ENCODE measurements at regions not wholly inside any gene's neighbourhood (a gene's known extent, or its start where the extent isn't known, plus 50 kb on each side); places are given as distances from the start of the nearest gene placed in this dataset.

DNA sequence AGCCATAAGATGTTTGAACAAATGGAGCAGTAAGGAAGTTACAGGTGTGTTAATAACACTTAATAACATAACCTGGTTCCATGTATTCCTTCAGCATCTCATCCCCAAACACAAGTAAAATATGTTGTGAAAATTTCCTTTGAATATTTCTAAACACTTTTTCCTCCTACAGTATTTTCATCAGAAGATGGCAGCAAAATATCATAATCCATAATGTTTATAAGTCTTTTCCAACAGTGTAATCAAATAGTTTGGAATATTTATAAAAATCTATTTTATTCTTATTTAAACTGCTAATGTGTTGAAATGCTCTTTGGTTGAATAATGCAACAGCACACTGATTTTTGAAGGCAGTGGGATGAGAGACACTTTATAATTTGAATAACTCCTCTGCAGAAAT is 1020.5 kb downstream of the OTOL1 start:
- TF ChIP-seq, protein P1, sequence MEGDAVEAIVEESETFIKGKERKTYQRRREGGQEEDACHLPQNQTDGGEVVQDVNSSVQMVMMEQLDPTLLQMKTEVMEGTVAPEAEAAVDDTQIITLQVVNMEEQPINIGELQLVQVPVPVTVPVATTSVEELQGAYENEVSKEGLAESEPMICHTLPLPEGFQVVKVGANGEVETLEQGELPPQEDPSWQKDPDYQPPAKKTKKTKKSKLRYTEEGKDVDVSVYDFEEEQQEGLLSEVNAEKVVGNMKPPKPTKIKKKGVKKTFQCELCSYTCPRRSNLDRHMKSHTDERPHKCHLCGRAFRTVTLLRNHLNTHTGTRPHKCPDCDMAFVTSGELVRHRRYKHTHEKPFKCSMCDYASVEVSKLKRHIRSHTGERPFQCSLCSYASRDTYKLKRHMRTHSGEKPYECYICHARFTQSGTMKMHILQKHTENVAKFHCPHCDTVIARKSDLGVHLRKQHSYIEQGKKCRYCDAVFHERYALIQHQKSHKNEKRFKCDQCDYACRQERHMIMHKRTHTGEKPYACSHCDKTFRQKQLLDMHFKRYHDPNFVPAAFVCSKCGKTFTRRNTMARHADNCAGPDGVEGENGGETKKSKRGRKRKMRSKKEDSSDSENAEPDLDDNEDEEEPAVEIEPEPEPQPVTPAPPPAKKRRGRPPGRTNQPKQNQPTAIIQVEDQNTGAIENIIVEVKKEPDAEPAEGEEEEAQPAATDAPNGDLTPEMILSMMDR (IDR thresholded peaks at IDR 0.05; ENCODE audit: insufficient read depth, low read length, poor library complexity, severe bottlenecking) = no peak
- Histone ChIP-seq H3K36me3 (ENCODE audit: control insufficient read depth, insufficient read depth, low read length) (no peaks in the 10 kb centered on the region), H3K27me3 (ENCODE audit: control insufficient read depth, insufficient read depth, low read length) (no peaks in the 10 kb centered on the region), H3K4me3 (ENCODE audit: low read depth, low read length) (no peak overlapping the region)
- DNase-seq (ENCODE audit: low read depth) = no peak

DNA sequence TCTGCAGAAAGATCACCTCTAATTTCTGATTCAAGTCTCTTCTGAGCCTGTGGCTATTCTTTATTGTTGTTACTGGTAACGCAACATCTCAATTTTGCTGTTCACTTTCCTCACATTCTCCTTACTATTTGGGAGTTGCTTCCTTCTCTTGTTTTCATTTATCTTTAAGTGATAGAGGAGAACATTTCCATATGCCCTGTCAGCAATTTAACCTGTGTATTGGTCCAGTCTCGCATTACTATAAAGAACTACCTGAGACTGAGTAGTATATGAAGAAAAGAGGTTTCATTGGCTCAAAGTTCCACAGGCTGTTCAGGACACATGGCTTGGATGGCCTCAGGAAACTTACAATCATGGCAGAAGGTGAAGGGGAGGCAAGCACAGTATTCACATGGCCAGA is 1025.1 kb downstream of the OTOL1 start:
- Histone ChIP-seq H3K36me3 (ENCODE audit: control insufficient read depth, insufficient read depth, low read length) (no peaks in the 10 kb centered on the region), H3K27me3 (ENCODE audit: control insufficient read depth, insufficient read depth, low read length) (no peaks in the 10 kb centered on the region), H3K4me3 (ENCODE audit: low read depth, low read length) (no peak overlapping the region)
- TF ChIP-seq, protein P1 (IDR thresholded peaks at IDR 0.05; ENCODE audit: insufficient read depth, low read length, poor library complexity, severe bottlenecking) = no peak
- no peak for DNase-seq (ENCODE audit: low read depth)

DNA sequence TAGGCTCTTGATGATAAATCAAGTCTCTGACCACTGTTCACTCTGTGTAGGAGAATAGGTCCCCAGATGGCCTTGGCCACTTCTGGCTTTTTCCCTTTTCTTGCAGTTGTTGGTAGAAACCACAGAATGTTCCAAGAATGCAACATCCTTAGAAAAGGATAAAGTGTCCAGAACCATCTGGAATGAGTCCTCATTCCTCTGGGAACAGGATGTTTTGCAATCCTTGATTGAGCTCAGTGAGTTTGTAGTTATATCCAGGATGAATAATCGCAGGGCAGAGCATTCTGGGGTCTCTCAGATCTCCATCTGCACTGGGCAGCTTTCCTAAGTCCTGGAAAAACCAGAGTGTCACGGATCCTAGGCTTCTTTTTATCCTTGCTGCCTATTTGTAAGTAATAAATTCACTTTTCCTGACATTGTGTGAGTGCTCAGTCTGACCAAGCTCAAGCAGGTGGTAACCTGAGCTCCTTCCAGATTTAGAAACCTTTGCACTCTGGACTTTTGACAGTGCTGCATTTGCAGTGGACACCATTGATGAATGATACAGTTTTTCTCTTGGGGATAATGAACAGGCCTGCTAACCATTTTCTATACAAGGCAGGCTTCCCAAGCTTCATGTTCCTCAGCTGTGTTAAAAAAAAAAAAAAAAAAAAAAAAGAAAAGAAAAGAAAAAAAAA is 1028.6 kb downstream of the OTOL1 start:
- TF ChIP-seq, protein P1 (IDR thresholded peaks at IDR 0.05; ENCODE audit: insufficient read depth, low read length, poor library complexity, severe bottlenecking) = no peak
- H3K27me3 ChIP-seq (ENCODE audit: control insufficient read depth, insufficient read depth, low read length) = no peaks in the 10 kb centered on the region
- DNase-seq (ENCODE audit: low read depth) = peak; percentile 67
- H3K36me3 ChIP-seq (ENCODE audit: control insufficient read depth, insufficient read depth, low read length) = no peaks in the 10 kb centered on the region
- H3K4me3 ChIP-seq (ENCODE audit: low read depth, low read length) = no peak overlapping the region

DNA sequence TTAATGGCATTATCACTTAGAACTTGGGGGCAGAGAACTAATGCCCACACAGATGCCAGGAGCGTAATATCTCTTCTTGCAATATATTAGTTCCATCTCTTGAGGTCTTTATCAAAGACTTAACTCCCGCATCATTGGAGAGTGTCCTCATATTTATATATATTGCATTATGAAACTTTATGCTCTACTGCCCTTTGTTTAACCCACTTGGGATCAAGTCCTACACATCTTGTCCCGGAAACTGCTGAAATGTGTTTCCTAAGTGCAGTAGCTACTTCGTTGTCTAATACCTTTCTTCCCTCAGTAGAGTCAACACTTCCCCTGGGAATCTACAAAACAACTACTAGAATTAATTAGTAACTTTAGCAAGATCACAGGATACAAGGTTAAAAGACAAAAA is 1029.2 kb downstream of the OTOL1 start:
- Histone ChIP-seq H3K4me3 (ENCODE audit: low read depth, low read length) (no peak overlapping the region), H3K36me3 (ENCODE audit: control insufficient read depth, insufficient read depth, low read length) (no peaks in the 10 kb centered on the region), H3K27me3 (ENCODE audit: control insufficient read depth, insufficient read depth, low read length) (no peaks in the 10 kb centered on the region)
- no peak for DNase-seq (ENCODE audit: low read depth)
- TF ChIP-seq, protein P1 (IDR thresholded peaks at IDR 0.05; ENCODE audit: insufficient read depth, low read length, poor library complexity, severe bottlenecking) = no peak

DNA sequence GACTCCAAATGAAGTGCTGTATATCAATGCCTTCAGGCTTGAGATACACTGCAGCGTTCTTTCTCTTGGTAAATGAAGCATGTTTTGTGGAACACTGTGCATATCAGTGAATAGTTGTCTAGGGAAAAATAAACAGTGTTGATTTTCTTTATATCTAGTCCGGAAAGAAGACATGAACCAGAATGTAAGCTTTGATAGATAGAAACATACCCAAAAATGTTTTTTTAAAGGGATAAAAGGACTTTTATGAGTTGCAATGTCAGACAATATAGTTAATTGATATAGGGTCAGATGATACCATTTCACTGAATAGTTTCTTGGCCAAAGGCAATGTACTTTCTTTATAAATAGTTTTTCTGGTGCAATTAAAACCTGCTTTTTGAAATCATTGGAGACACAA is 1037.8 kb downstream of the OTOL1 start:
- Histone ChIP-seq H3K4me3 (ENCODE audit: low read depth, low read length) (no peak overlapping the region), H3K36me3 (ENCODE audit: control insufficient read depth, insufficient read depth, low read length) (no peaks in the 10 kb centered on the region), H3K27me3 (ENCODE audit: control insufficient read depth, insufficient read depth, low read length) (no peaks in the 10 kb centered on the region)
- no peak for DNase-seq (ENCODE audit: low read depth)
- TF ChIP-seq, protein P1 (IDR thresholded peaks at IDR 0.05; ENCODE audit: insufficient read depth, low read length, poor library complexity, severe bottlenecking) = no peak

DNA sequence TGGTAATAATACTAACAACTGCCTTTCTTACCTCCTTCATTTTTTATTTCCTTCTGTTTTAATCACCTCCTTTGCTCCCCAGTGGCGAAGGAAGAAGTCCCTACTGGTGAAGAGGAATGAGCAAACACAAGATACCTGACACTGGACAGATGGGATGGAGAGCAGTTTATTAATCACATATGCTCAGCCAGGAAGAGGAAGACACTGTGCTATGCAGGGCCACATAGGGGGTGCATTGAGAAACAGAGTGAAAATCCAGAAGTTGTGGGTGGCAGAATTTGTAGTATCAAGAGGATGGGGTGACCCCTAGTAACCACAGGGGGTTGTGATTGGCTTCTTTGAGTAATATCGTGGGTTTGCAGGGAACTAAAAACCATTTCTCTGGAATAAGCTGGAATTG is 1041.9 kb downstream of the OTOL1 start:
- DNase-seq (ENCODE audit: low read depth) = no peak
- TF ChIP-seq, protein P1 (IDR thresholded peaks at IDR 0.05; ENCODE audit: insufficient read depth, low read length, poor library complexity, severe bottlenecking) = no peak
- no peaks in the 10 kb centered on the region for H3K27me3 ChIP-seq (ENCODE audit: control insufficient read depth, insufficient read depth, low read length)
- H3K36me3 ChIP-seq (ENCODE audit: control insufficient read depth, insufficient read depth, low read length) = no peaks in the 10 kb centered on the region
- H3K4me3 ChIP-seq (ENCODE audit: low read depth, low read length) = no peak overlapping the region
